ENCODE measurements at regions not wholly inside any gene's neighbourhood (a gene's known extent, or its start where the extent isn't known, plus 50 kb on each side); places are given as distances from the start of the nearest gene placed in this dataset.
"Not testable (repeated sequence)": the region's sequence is repeated elsewhere in the genome, so short reads cannot be mapped to it uniquely, and the experiment has no call there.

DNA sequence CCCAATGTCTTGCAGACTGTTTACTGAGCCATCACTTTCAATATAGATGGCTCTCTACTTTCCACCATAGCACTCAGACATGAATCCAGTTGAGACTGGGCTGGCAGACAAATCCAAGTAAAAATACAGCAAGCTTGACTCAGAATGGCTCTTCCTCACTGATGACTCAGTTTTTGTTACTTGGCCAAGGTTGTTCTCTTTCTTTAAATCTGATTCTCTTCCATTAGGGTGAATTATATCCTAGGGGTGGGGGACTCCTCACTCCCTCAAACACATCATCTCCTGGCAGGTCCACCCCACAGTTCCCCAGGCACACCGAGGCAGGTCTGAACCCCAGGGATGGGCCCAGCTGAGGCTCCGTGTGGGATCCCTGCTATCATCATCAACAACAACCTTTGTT, 157.9 kb downstream of the MEX3B start:
- Histone ChIP-seq H3K27ac (ENCODE audit: low read depth in 2 of 2, low read length in 2 of 2) (no peak overlapping the region), H3K4me3 (ENCODE audit: low read length in 3 of 3) (no peak overlapping the region), H3K9me3 (ENCODE audit: control insufficient read depth in 2 of 3, insufficient read depth in 1 of 3, low read length in 3 of 3) (no peaks in the 10 kb centered on the region), H3K27me3 (ENCODE audit: control insufficient read depth, insufficient read depth, low read length) (no peaks in the 10 kb centered on the region), H3K36me3 (ENCODE audit: control insufficient read depth in 2 of 3, insufficient read depth in 3 of 3, low read length in 3 of 3) (no peaks in the 10 kb centered on the region), H3K4me1 (ENCODE audit: control insufficient read depth in 2 of 3, insufficient read depth in 2 of 3, low read depth in 1 of 3, low read length in 3 of 3) (no peaks in the 10 kb centered on the region), H3K9ac (ENCODE audit: low read length in 3 of 3) (no peak overlapping the region)
- no peak for FAIRE-seq
- no peak for DNase-seq
- no peak for TF ChIP-seq CTCF (IDR thresholded peaks at IDR 0.05; ENCODE audit: borderline replicate concordance, extremely low read depth, insufficient read depth)
- intact Hi-C loops (cut with DNase I) = no loop called here

- H3K27ac ChIP-seq (ENCODE audit: low read depth in 2 of 2, low read length in 2 of 2); H3K9ac ChIP-seq (ENCODE audit: low read length in 3 of 3); H3K36me3 ChIP-seq (ENCODE audit: control insufficient read depth in 2 of 3, insufficient read depth in 3 of 3, low read length in 3 of 3); H3K27me3 ChIP-seq (ENCODE audit: control insufficient read depth, insufficient read depth, low read length); FAIRE-seq; H3K9me3 ChIP-seq (ENCODE audit: control insufficient read depth in 2 of 3, insufficient read depth in 1 of 3, low read length in 3 of 3); DNase-seq; H3K4me3 ChIP-seq (ENCODE audit: low read length in 3 of 3); H3K4me1 ChIP-seq (ENCODE audit: control insufficient read depth in 2 of 3, insufficient read depth in 2 of 3, low read depth in 1 of 3, low read length in 3 of 3); intact Hi-C loops (cut with DNase I): not testable (repeated sequence)
Observed at GRCh38 chr15:81887188-81887587, 158.6 kb downstream of the MEX3B start.

GRCh38 chr15:81886591-81886990, 159.2 kb downstream of the MEX3B start:
- no peaks in the 10 kb centered on the region for H3K9me3 ChIP-seq (ENCODE audit: control insufficient read depth in 2 of 3, insufficient read depth in 1 of 3, low read length in 3 of 3)
- TF ChIP-seq CTCF (IDR thresholded peaks at IDR 0.05; ENCODE audit: borderline replicate concordance, extremely low read depth, insufficient read depth) = no peak
- FAIRE-seq (no peak), DNase-seq (peak in 1 of 5 donors; percentile 24)
- H3K9ac ChIP-seq (ENCODE audit: low read length in 3 of 3) = no peak overlapping the region
- no peaks in the 10 kb centered on the region for H3K36me3 ChIP-seq (ENCODE audit: control insufficient read depth in 2 of 3, insufficient read depth in 3 of 3, low read length in 3 of 3)
- no peak overlapping the region for H3K27ac ChIP-seq (ENCODE audit: low read depth in 2 of 2, low read length in 2 of 2)
- H3K4me1 ChIP-seq (ENCODE audit: control insufficient read depth in 2 of 3, insufficient read depth in 2 of 3, low read depth in 1 of 3, low read length in 3 of 3) = no peaks in the 10 kb centered on the region
- intact Hi-C loops (cut with DNase I) = no loop called here
- no peak overlapping the region for H3K4me3 ChIP-seq (ENCODE audit: low read length in 3 of 3)
- H3K27me3 ChIP-seq (ENCODE audit: control insufficient read depth, insufficient read depth, low read length) = no peaks in the 10 kb centered on the region

- Histone ChIP-seq H3K4me1 (ENCODE audit: control insufficient read depth in 2 of 3, insufficient read depth in 2 of 3, low read depth in 1 of 3, low read length in 3 of 3) (no peaks in the 10 kb centered on the region), H3K36me3 (ENCODE audit: control insufficient read depth in 2 of 3, insufficient read depth in 3 of 3, low read length in 3 of 3) (no peaks in the 10 kb centered on the region), H3K9ac (ENCODE audit: low read length in 3 of 3) (no peak overlapping the region), H3K4me3 (ENCODE audit: low read length in 3 of 3) (no peak overlapping the region), H3K27ac (ENCODE audit: low read depth in 2 of 2, low read length in 2 of 2) (no peak overlapping the region), H3K9me3 (ENCODE audit: control insufficient read depth in 2 of 3, insufficient read depth in 1 of 3, low read length in 3 of 3) (no peaks in the 10 kb centered on the region), H3K27me3 (ENCODE audit: control insufficient read depth, insufficient read depth, low read length) (no peaks in the 10 kb centered on the region)
- DNase-seq = no peak
- TF ChIP-seq CTCF (IDR thresholded peaks at IDR 0.05; ENCODE audit: borderline replicate concordance, extremely low read depth, insufficient read depth) = no peak
- intact Hi-C loops (cut with DNase I) = no loop called here
- FAIRE-seq = no peak
Observed at GRCh38 chr15:81886080-81886479, 159.7 kb downstream of the MEX3B start.

Measured in kidney (tissue), 13 donors.